Activated naive CD4-positive, alpha-beta T cell treated with anti-CD3 and anti-CD28 coated beads for 36 hours (primary cell): ENCODE measurements at regions not wholly inside any gene's neighbourhood (a gene's known extent, or its start where the extent isn't known, plus 50 kb on each side); places are given as distances from the start of the nearest gene placed in this dataset.

ENCODE experiments used
- CTCF ChIA-PET: fragments of 350-600 bp; sonication (Branson Sonifier 250); formaldehyde crosslinking; loops from one replicate; lab custom pipeline; 2021; ENCODE audit warnings: antibody characterized with exemption; lab: Charles Lee
- DNase-seq: peaks from one replicate; pipeline ENCODE4 v3.0.0-alpha.2; 2020
- H3K27ac Mint-ChIP-seq: one replicate; pipeline ENCODE4 v1.8.0; 2021; ENCODE audit warnings: mild to moderate bottlenecking, mixed read lengths
- H3K27me3 Mint-ChIP-seq: one replicate; pipeline ENCODE4 v1.8.0; 2021; ENCODE audit warnings: low read depth, mixed read lengths
- H3K36me3 Mint-ChIP-seq: one replicate; pipeline ENCODE4 v1.8.0; 2021; ENCODE audit warnings: low read depth, mixed read lengths
- H3K4me1 Mint-ChIP-seq: one replicate; pipeline ENCODE4 v1.8.0; 2021; ENCODE audit warnings: low read depth, mixed read lengths
- H3K4me3 Mint-ChIP-seq: one replicate; pipeline ENCODE4 v1.8.0; 2021; ENCODE audit warnings: mild to moderate bottlenecking, moderate library complexity, mixed read lengths
- H3K9me3 Mint-ChIP-seq: one replicate; pipeline ENCODE4 v1.8.0; 2021; ENCODE audit warnings: mixed read lengths
- intact Hi-C: fragments of 100-400 bp; cut with micrococcal nuclease; formaldehyde crosslinking; loops from one replicate; pipeline ENCODE4 v1.15.1; 2023

GRCh38 chr2:239905884-239906654 is 119.1 kb downstream of the NDUFA10 start:
- no peaks in the 10 kb centered on the region for H3K27me3 Mint-ChIP-seq
- CTCF ChIA-PET: no interaction called here
- no peaks in the 10 kb centered on the region for H3K36me3 Mint-ChIP-seq
- no peaks in the 10 kb centered on the region for H3K9me3 Mint-ChIP-seq
- intact Hi-C loops: no loop called here
- no peak overlapping the region for H3K27ac Mint-ChIP-seq
- no peak overlapping the region for H3K4me3 Mint-ChIP-seq
- peaks cover 7% of the 10 kb centered on the region for H3K4me1 Mint-ChIP-seq
- no peak for DNase-seq

GRCh38 chr2:239905306-239905705 is 119.8 kb downstream of the NDUFA10 start:
- Mint-ChIP-seq H3K9me3 (no peaks in the 10 kb centered on the region), H3K27me3 (no peaks in the 10 kb centered on the region), H3K27ac (no peak overlapping the region), H3K4me1 (peaks cover 2% of the 10 kb centered on the region), H3K4me3 (no peak overlapping the region), H3K36me3 (no peaks in the 10 kb centered on the region)
- DNase-seq: no peak
- CTCF ChIA-PET: no interaction called here
- intact Hi-C loops: no loop called here

DNA sequence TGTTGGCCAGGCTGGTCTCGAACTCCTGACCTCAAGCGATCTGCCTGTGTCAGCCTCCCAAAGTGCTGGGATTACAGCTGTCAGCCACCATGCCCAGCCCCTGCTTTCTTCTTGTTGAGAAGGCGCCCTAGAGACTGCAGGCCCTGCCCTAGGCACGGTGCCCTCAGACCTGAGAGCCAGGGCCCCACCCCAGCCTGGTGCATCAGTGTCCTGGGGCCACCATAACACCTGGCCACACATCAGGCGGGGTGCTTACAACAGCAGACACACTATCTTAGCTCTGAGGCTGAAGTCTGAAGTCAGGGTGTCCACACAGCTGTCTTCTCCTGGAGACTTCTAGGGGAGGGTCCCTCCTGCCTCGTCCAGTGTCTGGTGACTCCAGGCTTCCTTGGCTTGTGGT is 120.6 kb downstream of the NDUFA10 start:
- intact Hi-C loops: no loop called here
- no peaks in the 10 kb centered on the region for H3K36me3 Mint-ChIP-seq
- no peak overlapping the region for H3K27ac Mint-ChIP-seq
- no peaks in the 10 kb centered on the region for H3K27me3 Mint-ChIP-seq
- DNase-seq: no peak
- CTCF ChIA-PET: no interaction called here
- no peaks in the 10 kb centered on the region for H3K9me3 Mint-ChIP-seq
- H3K4me3 Mint-ChIP-seq: no peak overlapping the region
- no peaks in the 10 kb centered on the region for H3K4me1 Mint-ChIP-seq

- Mint-ChIP-seq H3K27ac (no peak overlapping the region), H3K27me3 (no peaks in the 10 kb centered on the region), H3K4me1 (no peaks in the 10 kb centered on the region), H3K9me3 (no peaks in the 10 kb centered on the region), H3K4me3 (no peak overlapping the region), H3K36me3 (no peaks in the 10 kb centered on the region)
- intact Hi-C loops: no loop called here
- DNase-seq: no peak
- CTCF ChIA-PET: no interaction called here
Measured at GRCh38 chr2:239903803-239904202, 121.3 kb downstream of the NDUFA10 start.

DNA sequence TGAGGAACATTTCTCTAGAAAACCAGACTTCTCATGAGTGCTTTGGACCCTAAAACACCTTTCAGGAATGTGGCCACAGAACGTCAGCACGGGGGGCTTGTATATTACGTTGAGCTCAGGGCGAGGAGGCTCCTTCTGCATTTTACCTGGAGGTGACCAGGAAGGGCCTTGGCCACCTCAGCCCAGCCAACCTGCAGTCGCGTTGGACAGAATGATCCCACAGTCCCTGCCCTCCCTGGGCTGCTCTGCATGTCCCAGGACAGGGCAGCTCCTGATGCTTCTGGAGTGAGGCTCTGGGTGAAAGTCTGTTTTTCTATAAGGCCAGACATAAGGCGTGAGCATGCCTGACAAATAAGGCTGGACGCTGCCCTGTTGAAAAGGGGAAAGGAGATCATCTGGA is 121.9 kb downstream of the NDUFA10 start:
- CTCF ChIA-PET: interaction anchor here (0.6 kb wide), 1 partner anchor 19 kb away, joined by 4 read pairs; no protein-coding TSS in a partner anchor
- H3K27me3 Mint-ChIP-seq: no peaks in the 10 kb centered on the region
- DNase-seq: no peak
- no peaks in the 10 kb centered on the region for H3K36me3 Mint-ChIP-seq
- intact Hi-C loops: no loop called here
- no peaks in the 10 kb centered on the region for H3K9me3 Mint-ChIP-seq
- H3K27ac Mint-ChIP-seq: no peak overlapping the region
- no peaks in the 10 kb centered on the region for H3K4me1 Mint-ChIP-seq
- H3K4me3 Mint-ChIP-seq: no peak overlapping the region

DNA sequence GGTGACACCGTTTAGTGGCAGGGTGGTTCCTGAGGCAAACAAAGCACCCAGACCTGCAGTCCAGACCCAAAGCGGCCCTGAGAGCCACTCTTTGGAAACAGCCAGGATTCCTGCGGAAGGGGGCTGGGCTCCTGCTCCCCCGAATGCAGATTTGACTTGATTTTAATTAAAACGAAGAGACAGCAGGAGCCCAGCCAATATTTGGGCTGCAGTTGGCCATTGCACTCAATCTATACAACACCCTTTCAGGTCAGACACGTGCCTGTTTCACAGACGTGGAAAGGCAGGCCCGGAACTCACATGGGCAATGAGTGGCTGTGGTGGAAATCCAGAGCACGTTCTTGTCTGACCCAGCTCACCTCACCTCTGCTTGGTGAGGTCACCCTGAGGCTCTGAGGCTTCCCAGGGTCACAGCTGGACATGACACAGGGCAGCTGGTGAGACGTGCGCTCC is 122.4 kb downstream of the NDUFA10 start:
- Mint-ChIP-seq H3K4me1 (no peaks in the 10 kb centered on the region), H3K9me3 (no peaks in the 10 kb centered on the region), H3K27ac (no peak overlapping the region), H3K27me3 (no peaks in the 10 kb centered on the region), H3K4me3 (no peak overlapping the region), H3K36me3 (no peaks in the 10 kb centered on the region)
- CTCF ChIA-PET: interaction anchor here (0.6 kb wide), 1 partner anchor 19 kb away, joined by 4 read pairs; no protein-coding TSS in a partner anchor
- intact Hi-C loops: no loop called here
- DNase-seq: no peak

DNA sequence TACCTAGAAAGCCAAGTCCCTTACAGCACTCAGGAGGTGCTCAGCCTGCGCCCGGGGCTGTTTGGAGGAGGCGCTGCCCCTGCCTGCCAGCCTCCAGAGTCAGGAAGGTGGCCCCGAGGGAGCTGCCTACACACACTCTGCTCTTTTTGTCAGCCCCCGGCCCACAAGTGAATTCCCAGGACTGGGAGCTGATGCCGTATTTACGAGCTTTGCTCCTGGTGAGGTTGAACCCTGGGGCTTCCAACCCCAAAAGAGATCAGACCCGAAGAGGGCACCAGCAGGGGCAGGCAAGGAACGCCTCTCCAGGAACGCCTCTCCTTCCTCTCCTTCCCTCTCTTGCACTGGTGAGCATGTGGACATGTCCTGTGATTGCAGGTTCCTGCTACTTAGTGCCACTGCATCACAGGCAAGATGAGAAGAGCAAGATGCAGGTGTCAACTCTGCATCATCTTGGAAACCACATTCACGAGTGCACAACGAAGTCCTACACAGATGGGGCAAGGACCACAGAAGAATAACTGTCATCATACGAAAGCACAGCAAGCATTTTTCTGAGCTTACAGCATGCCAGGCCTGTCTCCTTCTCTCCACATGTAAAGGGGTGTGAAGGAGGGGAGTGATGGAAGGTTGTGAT is 126.7 kb downstream of the NDUFA10 start:
- CTCF ChIA-PET: no interaction called here
- H3K36me3 Mint-ChIP-seq: no peaks in the 10 kb centered on the region
- H3K4me3 Mint-ChIP-seq: no peak overlapping the region
- H3K27ac Mint-ChIP-seq: no peak overlapping the region
- DNase-seq: no peak
- no peaks in the 10 kb centered on the region for H3K9me3 Mint-ChIP-seq
- H3K4me1 Mint-ChIP-seq: no peaks in the 10 kb centered on the region
- intact Hi-C loops: no loop called here
- H3K27me3 Mint-ChIP-seq: no peaks in the 10 kb centered on the region

DNA sequence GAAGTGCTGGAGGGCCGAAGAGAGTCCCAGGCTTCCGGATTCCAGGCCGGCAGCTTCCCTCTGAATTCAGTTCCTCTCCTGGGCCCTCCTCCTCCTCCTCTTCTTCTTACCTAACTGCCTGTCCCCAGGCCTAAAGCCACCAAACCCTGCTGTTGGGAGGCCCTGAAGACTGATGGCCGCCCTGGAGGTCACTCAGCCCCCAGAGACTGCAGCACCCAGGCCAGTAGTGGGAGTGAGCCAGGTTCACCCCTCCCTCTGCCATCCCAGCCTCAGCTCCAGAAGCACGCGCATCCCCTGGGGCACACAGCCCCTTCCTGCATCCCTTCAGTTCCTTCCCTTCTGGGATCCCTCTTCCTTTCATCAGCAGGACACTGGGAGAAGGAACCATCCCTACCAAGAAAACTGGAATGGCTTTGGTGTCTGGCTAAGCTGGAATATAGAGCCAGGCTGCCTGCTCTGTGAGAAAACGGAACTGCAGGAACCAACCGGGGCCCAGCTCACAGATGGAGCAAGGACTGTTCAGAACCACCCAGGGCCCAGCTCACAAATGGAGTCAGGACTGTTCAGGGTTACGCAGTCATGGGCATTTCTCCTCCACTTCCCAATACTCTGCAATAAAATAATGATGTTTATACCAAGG is 127.4 kb downstream of the NDUFA10 start:
- Mint-ChIP-seq H3K27ac (no peak overlapping the region), H3K4me3 (no peak overlapping the region), H3K36me3 (no peaks in the 10 kb centered on the region), H3K4me1 (no peaks in the 10 kb centered on the region), H3K9me3 (no peaks in the 10 kb centered on the region), H3K27me3 (no peaks in the 10 kb centered on the region)
- CTCF ChIA-PET: interaction anchor here (0.6 kb wide), 1 partner anchor 835 kb away, joined by 3 read pairs; no protein-coding TSS in a partner anchor
- intact Hi-C loops: no loop called here
- no peak for DNase-seq

- no peak for DNase-seq
- Mint-ChIP-seq H3K27ac (no peak overlapping the region), H3K4me1 (no peaks in the 10 kb centered on the region), H3K27me3 (no peaks in the 10 kb centered on the region), H3K36me3 (no peaks in the 10 kb centered on the region), H3K9me3 (no peaks in the 10 kb centered on the region), H3K4me3 (no peak overlapping the region)
- CTCF ChIA-PET: no interaction called here
- intact Hi-C loops: no loop called here
Measured at GRCh38 chr2:239896075-239896474, 129.1 kb downstream of the NDUFA10 start.

DNA sequence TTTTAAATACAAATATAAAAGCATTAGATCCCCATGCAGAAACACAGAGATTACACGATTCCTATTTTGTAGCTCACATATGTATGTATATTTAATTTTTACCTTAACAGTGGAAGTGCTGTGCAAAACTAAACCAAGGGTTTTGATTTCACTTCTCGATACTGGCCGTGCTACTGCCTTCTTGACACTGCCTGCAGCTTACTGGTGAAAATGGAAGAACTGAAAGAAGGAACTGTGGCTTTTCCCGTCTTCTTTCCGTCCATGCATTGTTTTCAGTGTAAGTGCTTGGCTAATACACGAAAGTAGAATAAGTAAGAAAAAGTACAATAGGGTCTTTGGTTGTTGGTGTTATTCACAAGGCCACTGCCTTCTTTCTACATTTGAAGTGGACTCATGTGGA is 129.5 kb downstream of the NDUFA10 start:
- no peaks in the 10 kb centered on the region for H3K27me3 Mint-ChIP-seq
- H3K9me3 Mint-ChIP-seq: no peaks in the 10 kb centered on the region
- DNase-seq: no peak
- intact Hi-C loops: no loop called here
- no peak overlapping the region for H3K27ac Mint-ChIP-seq
- no peak overlapping the region for H3K4me3 Mint-ChIP-seq
- no peaks in the 10 kb centered on the region for H3K36me3 Mint-ChIP-seq
- CTCF ChIA-PET: no interaction called here
- no peaks in the 10 kb centered on the region for H3K4me1 Mint-ChIP-seq

DNA sequence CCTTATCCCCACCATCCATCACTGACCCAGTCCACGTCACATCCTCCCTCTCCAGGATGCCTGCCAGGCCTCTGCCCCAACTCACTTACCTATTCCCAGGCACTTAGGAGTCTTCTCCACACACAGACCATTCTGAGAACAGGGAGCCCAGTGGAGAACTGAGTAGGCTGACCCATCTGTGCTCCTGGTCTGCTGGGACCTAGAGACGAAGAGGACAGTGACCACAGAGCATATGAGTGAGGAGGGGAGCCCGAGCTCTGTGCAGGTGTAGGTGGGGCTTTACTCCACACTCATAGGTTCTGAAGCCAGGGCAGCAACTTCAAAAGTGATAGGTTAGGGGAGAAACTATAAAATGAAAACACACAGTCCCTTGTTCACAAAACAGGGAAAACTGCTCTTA is 130.0 kb downstream of the NDUFA10 start:
- Mint-ChIP-seq H3K4me3 (no peak overlapping the region), H3K27ac (no peak overlapping the region), H3K36me3 (no peaks in the 10 kb centered on the region), H3K9me3 (no peaks in the 10 kb centered on the region), H3K4me1 (no peaks in the 10 kb centered on the region), H3K27me3 (no peaks in the 10 kb centered on the region)
- CTCF ChIA-PET: no interaction called here
- intact Hi-C loops: no loop called here
- DNase-seq: no peak

- Mint-ChIP-seq H3K4me1 (no peaks in the 10 kb centered on the region), H3K27ac (no peak overlapping the region), H3K36me3 (no peaks in the 10 kb centered on the region), H3K27me3 (no peaks in the 10 kb centered on the region), H3K4me3 (no peak overlapping the region), H3K9me3 (no peaks in the 10 kb centered on the region)
- CTCF ChIA-PET: interaction anchor here (1.0 to 1.2 kb wide), 2 partner anchors 11 to 40 kb away, joined by 3 to 5 read pairs; no protein-coding TSS in a partner anchor
- no peak for DNase-seq
- intact Hi-C loops: no loop called here
Measured at GRCh38 chr2:239894276-239894675, 130.9 kb downstream of the NDUFA10 start.

DNA sequence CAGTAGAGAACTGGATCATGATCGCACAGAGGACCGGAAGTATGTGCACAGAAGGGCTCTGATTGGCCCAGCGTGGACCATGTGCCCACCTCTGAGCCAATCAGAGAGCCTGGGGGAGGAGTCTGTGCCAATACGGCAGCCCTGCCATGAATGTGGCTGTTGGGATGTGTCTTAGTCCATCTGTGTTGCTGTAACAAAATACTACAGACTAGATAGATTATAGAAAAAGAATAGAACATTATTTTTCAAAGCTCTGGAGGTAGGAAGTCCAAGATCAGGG is 132.0 kb downstream of the NDUFA10 start:
- H3K4me3 Mint-ChIP-seq: no peak overlapping the region
- DNase-seq: no peak
- no peak overlapping the region for H3K27ac Mint-ChIP-seq
- H3K27me3 Mint-ChIP-seq: no peaks in the 10 kb centered on the region
- no peaks in the 10 kb centered on the region for H3K4me1 Mint-ChIP-seq
- CTCF ChIA-PET: no interaction called here
- no peaks in the 10 kb centered on the region for H3K9me3 Mint-ChIP-seq
- intact Hi-C loops: no loop called here
- H3K36me3 Mint-ChIP-seq: no peaks in the 10 kb centered on the region
